Hepatocyte (in vitro differentiated cells): ENCODE measurements at regions not wholly inside any gene's neighbourhood (a gene's known extent, or its start where the extent isn't known, plus 50 kb on each side); places are given as distances from the start of the nearest gene placed in this dataset.

Experiments
- DNase-seq: peaks from one replicate; pipeline ENCODE4 v3.0.0-alpha.2; 2016; ENCODE audit warnings: low spot score
- H2AFZ ChIP-seq: fragments of 200-600 bp; sonication (generic); 2 replicates; pipeline ENCODE4 v1.6.0; 2016; ENCODE audit warnings: antibody characterized with exemption, mild to moderate bottlenecking
- H3K27ac ChIP-seq: fragments of 200-600 bp; sonication (generic); 2 replicates; pipeline ENCODE4 v1.5.1; 2016; ENCODE audit warnings: mild to moderate bottlenecking
- H3K27me3 ChIP-seq: fragments of 200-600 bp; sonication (generic); 2 replicates; pipeline ENCODE4 v1.6.1; 2016
- H3K36me3 ChIP-seq: fragments of 200-600 bp; sonication (generic); replicated peaks from 2 replicates; pipeline ENCODE4 v1.5.1; 2016; ENCODE audit warnings: low read depth; ENCODE audit not compliant: insufficient read depth
- H3K4me1 ChIP-seq: fragments of 200-600 bp; sonication (generic); 2 replicates; pipeline ENCODE4 v1.5.1; 2016; ENCODE audit warnings: mild to moderate bottlenecking, moderate library complexity; ENCODE audit not compliant: insufficient read depth
- H3K4me2 ChIP-seq: fragments of 200-600 bp; sonication (generic); 2 replicates; pipeline ENCODE4 v1.6.0; 2016
- H3K4me3 ChIP-seq: fragments of 200-600 bp; sonication (generic); 2 replicates; pipeline ENCODE4 v1.5.1; 2016; ENCODE audit warnings: mild to moderate bottlenecking
- H3K79me2 ChIP-seq: fragments of 200-600 bp; sonication (generic); 2 replicates; pipeline ENCODE4 v1.6.0; 2017; ENCODE audit warnings: mild to moderate bottlenecking
- H3K9me2 ChIP-seq: fragments of 200-600 bp; sonication (generic); replicated peaks from 2 replicates; pipeline ENCODE4 v1.6.0; 2017; ENCODE audit warnings: mild to moderate bottlenecking; ENCODE audit not compliant: insufficient read depth
- H3K9me3 ChIP-seq: fragments of 200-600 bp; sonication (generic); 2 replicates; pipeline ENCODE4 v1.5.1; 2016; ENCODE audit warnings: low read depth, mild to moderate bottlenecking
- H4K20me1 ChIP-seq: fragments of 200-600 bp; sonication (generic); 2 replicates; pipeline ENCODE4 v1.6.0; 2016; ENCODE audit warnings: mild to moderate bottlenecking; ENCODE audit not compliant: insufficient read depth, poor library complexity, severe bottlenecking
- CTCF ChIP-seq: fragments of 200-600 bp; sonication (generic); IDR thresholded peaks from 2 replicates; pipeline ENCODE4 v1.5.1; 2016; ENCODE audit warnings: antibody characterized with exemption, mild to moderate bottlenecking; ENCODE audit not compliant: poor library complexity
- EZH2 ChIP-seq: fragments of 200-600 bp; sonication (generic); IDR thresholded peaks from 2 replicates; pipeline ENCODE4 v1.6.1; 2016; ENCODE audit warnings: antibody characterized with exemption, mild to moderate bottlenecking, borderline replicate concordance
- EZH2phosphoT487 ChIP-seq: fragments of 200-600 bp; sonication (generic); IDR thresholded peaks from one replicate; pipeline ENCODE4 v1.6.1; 2018; ENCODE audit warnings: antibody characterized with exemption, mild to moderate bottlenecking, low read depth, moderate library complexity; ENCODE audit not compliant: unreplicated experiment, severe bottlenecking
- WGBS: methylation state at CpG from one replicate; pipeline ENCODE4 v1.1.6; 2016; ENCODE audit warnings: low lambda C conversion rate; ENCODE audit errors: missing lambda C conversion rate; 5-methylcytosine and 5-hydroxymethylcytosine counted together

- TF ChIP-seq EZH2phosphoT487 (no peak), EZH2 (no peak), CTCF (no peak)
Measured at GRCh38 chr2:39858677-39859076, 79.6 kb upstream of the THUMPD2 start.

GRCh38 chr2:39855856-39856255 is 76.8 kb upstream of the THUMPD2 start:
- 87% methylated on average over 3 of the region's 3 CpGs for WGBS
- H3K36me3 ChIP-seq, result no peaks in the 10 kb centered on the region
- H4K20me1 ChIP-seq, result no peaks in the 10 kb centered on the region
- peaks cover 15% of the 10 kb centered on the region for H3K4me1 ChIP-seq
- no peaks in the 10 kb centered on the region for H3K9me3 ChIP-seq
- no peaks in the 10 kb centered on the region for H3K9me2 ChIP-seq
- H3K79me2 ChIP-seq, result no peaks in the 10 kb centered on the region
- no peak overlapping the region for H2AFZ ChIP-seq
- no peaks in the 10 kb centered on the region for H3K27me3 ChIP-seq
- DNase-seq, result no peak
- H3K4me2 ChIP-seq, result no peak overlapping the region
- no peak overlapping the region for H3K4me3 ChIP-seq
- TF ChIP-seq CTCF (no peak), EZH2phosphoT487 (no peak), EZH2 (no peak)
- no peak overlapping the region for H3K27ac ChIP-seq

More at GRCh38 chr2:39858677-39859076, 79.6 kb upstream of the THUMPD2 start:
- H3K4me3 ChIP-seq, result no peak overlapping the region
- no peaks in the 10 kb centered on the region for H3K36me3 ChIP-seq
- 71% methylated on average over 2 of the region's 2 CpGs for WGBS
- H4K20me1 ChIP-seq, result no peaks in the 10 kb centered on the region
- no peaks in the 10 kb centered on the region for H3K9me2 ChIP-seq
- H2AFZ ChIP-seq, result no peak overlapping the region
- no peaks in the 10 kb centered on the region for H3K79me2 ChIP-seq
- H3K4me2 ChIP-seq, result no peak overlapping the region
- no peak for DNase-seq
- no peaks in the 10 kb centered on the region for H3K27me3 ChIP-seq
- no peaks in the 10 kb centered on the region for H3K9me3 ChIP-seq
- H3K27ac ChIP-seq, result no peak overlapping the region
- H3K4me1 ChIP-seq, result no peaks in the 10 kb centered on the region

- TF ChIP-seq EZH2phosphoT487 (no peak), CTCF (no peak), EZH2 (no peak)
- DNase-seq, result no peak
- no peak overlapping the region for H3K27ac ChIP-seq
- no peaks in the 10 kb centered on the region for H3K9me3 ChIP-seq
- 91% methylated on average over 5 of the region's 5 CpGs for WGBS
- H3K79me2 ChIP-seq, result no peaks in the 10 kb centered on the region
- no peak overlapping the region for H3K4me3 ChIP-seq
- no peak overlapping the region for H3K4me2 ChIP-seq
- peaks cover 15% of the 10 kb centered on the region for H3K4me1 ChIP-seq
- no peaks in the 10 kb centered on the region for H4K20me1 ChIP-seq
- no peak overlapping the region for H2AFZ ChIP-seq
- no peaks in the 10 kb centered on the region for H3K27me3 ChIP-seq
- H3K9me2 ChIP-seq, result no peaks in the 10 kb centered on the region
- H3K36me3 ChIP-seq, result no peaks in the 10 kb centered on the region
Measured at GRCh38 chr2:39854771-39855170, 75.7 kb upstream of the THUMPD2 start.

- H4K20me1 ChIP-seq, result no peaks in the 10 kb centered on the region
- no peaks in the 10 kb centered on the region for H3K27me3 ChIP-seq
- peaks cover 15% of the 10 kb centered on the region for H3K4me1 ChIP-seq
- no peaks in the 10 kb centered on the region for H3K9me2 ChIP-seq
- DNase-seq, result no peak
- no peaks in the 10 kb centered on the region for H3K9me3 ChIP-seq
- no peaks in the 10 kb centered on the region for H3K79me2 ChIP-seq
- WGBS, result 66% methylated on average over 1 of the region's 1 CpG
- no peaks in the 10 kb centered on the region for H3K36me3 ChIP-seq
- H3K4me3 ChIP-seq, result no peak overlapping the region
- no peak overlapping the region for H2AFZ ChIP-seq
- TF ChIP-seq EZH2, result no peak
- no peak for TF ChIP-seq EZH2phosphoT487
- no peak for TF ChIP-seq CTCF
- H3K4me2 ChIP-seq, result no peak overlapping the region
- H3K27ac ChIP-seq, result no peak overlapping the region
Measured at GRCh38 chr2:39852831-39853230, 73.8 kb upstream of the THUMPD2 start.
